Endothelial cell (in vitro differentiated cells): ENCODE measurements at regions not wholly inside any gene's neighbourhood (a gene's known extent, or its start where the extent isn't known, plus 50 kb on each side); places are given as distances from the start of the nearest gene placed in this dataset.
"Not testable (repeated sequence)": the region's sequence is repeated elsewhere in the genome, so short reads cannot be mapped to it uniquely, and the experiment has no call there.

Experiments
- DNase-seq: peaks from one replicate; pipeline ENCODE4 v3.0.0; 2021; ENCODE audit warnings: low spot score
- H3K27ac Mint-ChIP-seq: one replicate; pipeline ENCODE4 v1.8.0; 2021; ENCODE audit warnings: mixed read lengths, inconsistent platforms; ENCODE audit not compliant: unreplicated experiment
- H3K27me3 Mint-ChIP-seq: one replicate; pipeline ENCODE4 v1.8.0; 2021; ENCODE audit warnings: mild to moderate bottlenecking, moderate library complexity, mixed read lengths, inconsistent platforms; ENCODE audit not compliant: unreplicated experiment
- H3K36me3 Mint-ChIP-seq: one replicate; pipeline ENCODE4 v1.8.0; 2021; ENCODE audit warnings: mild to moderate bottlenecking, low read depth, mixed read lengths, inconsistent platforms; ENCODE audit not compliant: unreplicated experiment
- H3K4me1 Mint-ChIP-seq: one replicate; pipeline ENCODE4 v1.8.0; 2021; ENCODE audit warnings: mild to moderate bottlenecking, mixed read lengths, inconsistent platforms; ENCODE audit not compliant: unreplicated experiment
- H3K4me3 Mint-ChIP-seq: one replicate; pipeline ENCODE4 v1.8.0; 2021; ENCODE audit warnings: mild to moderate bottlenecking, mixed read lengths, inconsistent platforms; ENCODE audit not compliant: unreplicated experiment
- H3K9me3 Mint-ChIP-seq: one replicate; pipeline ENCODE4 v1.8.0; 2021; ENCODE audit warnings: mixed read lengths, inconsistent platforms; ENCODE audit not compliant: unreplicated experiment
- CTCF ChIP-seq: fragments of 200-600 bp; sonication (generic); IDR thresholded peaks from one replicate; pipeline ENCODE4 v1.5.0; 2021; ENCODE audit warnings: antibody characterized with exemption; ENCODE audit not compliant: unreplicated experiment

GRCh38 chr2:21194147-21194546 is 70.4 kb downstream of the TDRD15 start:
- Mint-ChIP-seq H3K4me3 (peak overlapping the region; percentile 92), H3K9me3 (no peaks in the 10 kb centered on the region), H3K27me3 (no peaks in the 10 kb centered on the region), H3K36me3 (no peaks in the 10 kb centered on the region), H3K4me1 (peaks cover 50% of the 10 kb centered on the region), H3K27ac (peak overlapping the region; percentile 81)
- TF ChIP-seq CTCF, result no peak
- DNase-seq, result no peak

- Mint-ChIP-seq H3K27ac (peak overlapping the region; percentile 85), H3K36me3 (no peaks in the 10 kb centered on the region), H3K4me3 (no peak overlapping the region), H3K27me3 (no peaks in the 10 kb centered on the region), H3K4me1 (peaks cover 56% of the 10 kb centered on the region), H3K9me3 (no peaks in the 10 kb centered on the region)
- DNase-seq, result no peak
- no peak for TF ChIP-seq CTCF
These were observed 71.1 kb downstream of the TDRD15 start for GRCh38 chr2:21194858-21195271.

GRCh38 chr2:21195326-21195725 is 71.6 kb downstream of the TDRD15 start:
- H3K4me1 Mint-ChIP-seq, result peaks cover 60% of the 10 kb centered on the region
- H3K27ac Mint-ChIP-seq, result peak overlapping the region; percentile 85
- no peaks in the 10 kb centered on the region for H3K27me3 Mint-ChIP-seq
- DNase-seq, result no peak
- no peaks in the 10 kb centered on the region for H3K9me3 Mint-ChIP-seq
- H3K36me3 Mint-ChIP-seq, result no peaks in the 10 kb centered on the region
- TF ChIP-seq CTCF, result no peak
- no peak overlapping the region for H3K4me3 Mint-ChIP-seq

GRCh38 chr2:21198637-21199036 is 74.9 kb downstream of the TDRD15 start:
- H3K27me3 Mint-ChIP-seq, result no peaks in the 10 kb centered on the region

GRCh38 chr2:21203976-21204375 is 80.2 kb downstream of the TDRD15 start:
- no peak overlapping the region for H3K4me3 Mint-ChIP-seq
- no peaks in the 10 kb centered on the region for H3K36me3 Mint-ChIP-seq
- TF ChIP-seq CTCF, result no peak
- no peak overlapping the region for H3K27ac Mint-ChIP-seq
- no peaks in the 10 kb centered on the region for H3K27me3 Mint-ChIP-seq
- peaks cover 25% of the 10 kb centered on the region for H3K4me1 Mint-ChIP-seq
- DNase-seq, result no peak
- no peaks in the 10 kb centered on the region for H3K9me3 Mint-ChIP-seq

More at GRCh38 chr2:21198637-21199036, 74.9 kb downstream of the TDRD15 start:
- Mint-ChIP-seq H3K9me3 (no peaks in the 10 kb centered on the region), H3K27ac (peak overlapping the region; percentile 38), H3K4me3 (no peak overlapping the region), H3K4me1 (peaks cover 59% of the 10 kb centered on the region), H3K36me3 (no peaks in the 10 kb centered on the region)
- DNase-seq, result no peak
- TF ChIP-seq CTCF, result no peak

- H3K4me3 Mint-ChIP-seq, H3K27ac Mint-ChIP-seq: not testable (repeated sequence)
These were observed 90.3 kb downstream of the TDRD15 start for GRCh38 chr2:21214085-21214484.

More at GRCh38 chr2:21214085-21214484, 90.3 kb downstream of the TDRD15 start:
- not testable (repeated sequence) for DNase-seq, H3K27me3 Mint-ChIP-seq, H3K9me3 Mint-ChIP-seq
- Mint-ChIP-seq H3K36me3 (peaks cover 22% of the 10 kb centered on the region), H3K4me1 (peaks cover 12% of the 10 kb centered on the region)
